ENCODE measurements at regions not wholly inside any gene's neighbourhood (a gene's known extent, or its start where the extent isn't known, plus 50 kb on each side); places are given as distances from the start of the nearest gene placed in this dataset.
A peak's percentile ranks its signal among the peaks of the same experiment; 100 is the strongest.
"Not testable (repeated sequence)": the region's sequence is repeated elsewhere in the genome, so short reads cannot be mapped to it uniquely, and the experiment has no call there.

DNA sequence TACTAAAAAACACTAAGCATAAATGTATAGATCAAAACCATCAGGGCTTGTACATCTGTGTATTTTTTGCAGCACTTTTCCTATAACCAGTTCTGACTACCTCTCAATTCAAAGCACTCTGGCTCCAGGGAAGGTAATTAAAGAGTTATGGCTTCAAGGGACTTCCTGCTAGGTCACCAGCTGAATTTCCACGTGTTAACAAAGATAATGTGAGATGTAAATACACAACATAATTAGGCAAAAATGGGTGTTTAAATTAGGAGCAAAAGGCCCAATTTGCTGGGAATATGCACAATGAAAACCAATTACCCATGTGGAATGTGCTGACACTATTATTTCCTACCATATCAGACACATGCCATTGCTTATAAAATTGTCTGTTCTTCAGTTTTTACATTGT lies 513.4 kb upstream of the FLRT2 start:
- no peak for DNase-seq (ENCODE audit: low read depth)
- Histone ChIP-seq H3K27me3 (replicated peaks; ENCODE audit: control insufficient read depth, insufficient read depth, low read length) (no peaks in the 10 kb centered on the region), H3K9ac (ENCODE audit: low read length) (no peak overlapping the region), H3K4me1 (ENCODE audit: control insufficient read depth, insufficient read depth, low read length) (no peaks in the 10 kb centered on the region), H3K36me3 (ENCODE audit: control insufficient read depth, insufficient read depth, low read length, severe bottlenecking) (no peaks in the 10 kb centered on the region), H3K4me3 (ENCODE audit: low read length) (no peak overlapping the region), H3K9me3 (ENCODE audit: control insufficient read depth, low read length) (peaks cover 5% of the 10 kb centered on the region)

DNA sequence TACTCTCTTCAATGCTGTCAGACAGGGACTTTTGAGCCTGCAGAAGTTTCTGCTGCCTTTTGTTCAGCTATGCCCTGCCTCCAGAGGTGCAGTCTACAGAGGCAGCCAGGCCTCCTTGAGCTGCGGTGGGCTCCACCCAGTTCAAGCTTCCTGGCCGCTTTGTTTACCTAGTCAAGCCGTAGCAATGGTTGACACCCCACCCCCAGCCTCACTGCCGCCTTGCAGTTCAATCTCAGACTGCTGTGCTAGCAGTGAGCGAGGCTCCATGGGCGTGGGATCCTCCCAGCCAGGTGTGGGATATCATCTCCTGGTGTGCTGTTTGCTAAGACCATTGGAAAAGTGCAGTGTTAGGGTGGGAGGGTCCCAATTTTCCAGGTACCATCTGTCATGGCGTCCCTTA lies 506.1 kb upstream of the FLRT2 start:
- not testable (repeated sequence) for DNase-seq (ENCODE audit: low read depth); H3K27me3 ChIP-seq (replicated peaks; ENCODE audit: control insufficient read depth, insufficient read depth, low read length); H3K4me1 ChIP-seq (ENCODE audit: control insufficient read depth, insufficient read depth, low read length); H3K9me3 ChIP-seq (ENCODE audit: control insufficient read depth, low read length); H3K4me3 ChIP-seq (ENCODE audit: low read length); H3K9ac ChIP-seq (ENCODE audit: low read length); H3K36me3 ChIP-seq (ENCODE audit: control insufficient read depth, insufficient read depth, low read length, severe bottlenecking)

DNA sequence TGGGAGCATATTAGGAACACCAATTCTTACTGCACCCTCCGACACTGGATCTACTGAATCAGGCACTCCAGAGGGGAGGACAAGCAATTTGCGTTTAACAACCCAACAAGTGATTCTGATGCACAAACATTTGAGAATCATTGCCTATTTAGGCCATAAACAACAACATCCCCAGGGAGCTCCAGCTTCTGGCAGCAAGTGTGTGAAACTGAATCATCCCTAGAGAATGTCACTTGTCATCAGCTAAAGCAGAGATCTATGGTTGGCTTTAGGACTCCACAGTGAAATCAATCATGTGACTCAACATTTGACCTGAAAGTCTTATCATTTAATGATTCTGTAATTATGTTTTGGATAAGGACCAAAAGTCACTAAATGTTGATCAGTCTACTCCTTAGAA lies 505.0 kb upstream of the FLRT2 start:
- Histone ChIP-seq H3K4me1 (ENCODE audit: control insufficient read depth, insufficient read depth, low read length) (no peaks in the 10 kb centered on the region), H3K9me3 (ENCODE audit: control insufficient read depth, low read length) (no peaks in the 10 kb centered on the region), H3K36me3 (ENCODE audit: control insufficient read depth, insufficient read depth, low read length, severe bottlenecking) (no peaks in the 10 kb centered on the region), H3K4me3 (ENCODE audit: low read length) (no peak overlapping the region), H3K27me3 (replicated peaks; ENCODE audit: control insufficient read depth, insufficient read depth, low read length) (no peaks in the 10 kb centered on the region), H3K9ac (ENCODE audit: low read length) (no peak overlapping the region)
- DNase-seq (ENCODE audit: low read depth): no peak

DNA sequence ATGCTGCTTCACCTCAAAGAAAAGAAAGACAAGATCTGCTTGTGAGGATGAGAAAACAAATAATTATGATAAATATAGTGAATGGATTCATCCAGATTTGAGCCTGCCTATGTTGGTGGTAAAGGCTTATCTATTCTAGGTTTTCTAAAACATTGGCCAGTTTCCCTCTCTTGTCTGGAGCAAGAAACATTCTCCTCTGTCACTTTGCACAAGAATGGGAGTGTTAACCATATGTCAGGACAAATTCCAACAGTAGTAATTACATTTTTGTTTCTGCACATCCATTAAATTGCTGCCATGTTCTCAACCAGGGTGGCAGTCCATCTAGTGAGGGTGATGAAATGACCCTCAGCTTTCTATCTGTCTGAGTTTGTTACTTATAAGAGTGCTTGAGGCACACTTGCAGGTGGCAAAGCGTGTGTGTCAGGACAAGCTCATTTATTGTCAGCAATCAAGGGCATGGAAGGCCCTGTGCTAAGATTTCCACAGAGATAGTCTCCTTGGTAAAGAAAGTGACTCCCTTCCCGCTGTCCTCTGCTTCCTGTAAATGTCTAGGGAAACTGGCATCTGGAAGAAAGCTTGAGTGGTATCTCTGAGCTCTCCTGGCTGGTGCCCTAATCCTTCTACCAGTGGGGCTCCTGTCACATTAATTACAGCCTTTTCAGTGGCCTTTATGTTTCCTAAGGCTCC lies 502.1 kb upstream of the FLRT2 start:
- Histone ChIP-seq H3K4me3 (ENCODE audit: low read length) (no peak overlapping the region), H3K9me3 (ENCODE audit: control insufficient read depth, low read length) (no peaks in the 10 kb centered on the region), H3K9ac (ENCODE audit: low read length) (no peak overlapping the region), H3K27me3 (replicated peaks; ENCODE audit: control insufficient read depth, insufficient read depth, low read length) (no peaks in the 10 kb centered on the region), H3K4me1 (ENCODE audit: control insufficient read depth, insufficient read depth, low read length) (no peaks in the 10 kb centered on the region), H3K36me3 (ENCODE audit: control insufficient read depth, insufficient read depth, low read length, severe bottlenecking) (no peaks in the 10 kb centered on the region)
- no peak for DNase-seq (ENCODE audit: low read depth)

DNA sequence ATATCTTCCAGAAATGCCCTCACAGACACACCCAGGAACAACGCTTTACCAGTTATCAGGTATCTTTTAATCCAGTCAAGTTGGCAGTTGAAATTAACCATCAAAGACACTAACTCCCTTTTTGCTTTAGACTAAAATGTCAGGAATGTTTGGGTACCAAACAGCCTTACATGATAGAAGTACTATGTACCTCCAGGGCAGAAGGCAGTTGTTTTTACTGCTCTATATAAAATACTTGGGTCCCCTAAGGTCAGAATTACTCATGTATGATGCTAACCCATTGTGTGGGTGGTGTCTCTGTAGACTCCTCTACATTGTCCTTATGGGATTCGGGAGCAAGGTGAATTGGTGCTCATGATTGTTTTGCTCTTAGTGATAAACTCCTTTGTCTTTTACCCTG lies 492.5 kb upstream of the FLRT2 start:
- H3K4me3 ChIP-seq (ENCODE audit: low read length): no peak overlapping the region
- no peak overlapping the region for H3K9ac ChIP-seq (ENCODE audit: low read length)
- H3K27me3 ChIP-seq (replicated peaks; ENCODE audit: control insufficient read depth, insufficient read depth, low read length): no peaks in the 10 kb centered on the region
- H3K9me3 ChIP-seq (ENCODE audit: control insufficient read depth, low read length): no peaks in the 10 kb centered on the region
- H3K4me1 ChIP-seq (ENCODE audit: control insufficient read depth, insufficient read depth, low read length): peaks cover 16% of the 10 kb centered on the region
- peak; percentile 8 for DNase-seq (ENCODE audit: low read depth)
- H3K36me3 ChIP-seq (ENCODE audit: control insufficient read depth, insufficient read depth, low read length, severe bottlenecking): no peaks in the 10 kb centered on the region

DNA sequence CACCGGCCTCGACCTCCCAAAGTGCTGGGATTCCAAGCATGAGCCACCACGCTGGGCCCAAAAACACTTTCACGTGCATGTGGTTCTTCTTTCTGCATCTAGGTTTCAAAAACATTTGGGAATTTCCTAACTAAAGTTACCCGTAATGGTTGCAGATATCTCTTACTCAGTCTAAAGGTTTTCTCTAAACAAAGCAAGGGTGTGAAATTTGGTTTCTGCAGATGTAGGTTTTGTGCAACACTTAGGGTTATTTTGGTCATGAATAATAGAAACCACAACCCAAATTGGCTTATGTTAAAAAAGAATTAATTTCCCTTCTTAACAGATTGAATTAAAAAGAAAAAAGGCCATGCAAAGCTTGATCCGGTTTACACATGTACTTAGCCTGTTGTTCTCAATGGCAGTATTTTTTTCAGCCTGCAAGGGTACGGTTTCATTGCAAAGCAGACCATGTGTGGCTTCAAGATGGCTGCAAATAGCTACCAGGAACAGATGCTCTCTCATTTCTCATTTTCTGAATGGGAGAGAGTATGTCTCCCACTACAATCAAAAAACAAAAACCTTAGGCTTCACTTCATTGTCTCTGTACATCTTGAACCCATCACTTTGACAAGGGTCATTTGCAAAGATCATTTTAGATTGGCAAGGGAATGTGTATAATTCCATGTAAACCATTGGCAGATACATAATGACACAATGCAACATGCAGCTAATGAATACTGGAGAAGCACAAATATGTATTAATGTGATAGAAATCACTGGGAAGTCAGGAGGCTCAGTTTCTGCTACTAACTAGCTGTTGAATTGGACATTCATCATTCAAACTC lies 491.2 kb upstream of the FLRT2 start:
- H3K4me1 ChIP-seq (ENCODE audit: control insufficient read depth, insufficient read depth, low read length): peaks cover 16% of the 10 kb centered on the region
- no peaks in the 10 kb centered on the region for H3K9me3 ChIP-seq (ENCODE audit: control insufficient read depth, low read length)
- no peak for DNase-seq (ENCODE audit: low read depth)
- no peaks in the 10 kb centered on the region for H3K27me3 ChIP-seq (replicated peaks; ENCODE audit: control insufficient read depth, insufficient read depth, low read length)
- H3K36me3 ChIP-seq (ENCODE audit: control insufficient read depth, insufficient read depth, low read length, severe bottlenecking): no peaks in the 10 kb centered on the region
- no peak overlapping the region for H3K4me3 ChIP-seq (ENCODE audit: low read length)
- H3K9ac ChIP-seq (ENCODE audit: low read length): no peak overlapping the region

DNA sequence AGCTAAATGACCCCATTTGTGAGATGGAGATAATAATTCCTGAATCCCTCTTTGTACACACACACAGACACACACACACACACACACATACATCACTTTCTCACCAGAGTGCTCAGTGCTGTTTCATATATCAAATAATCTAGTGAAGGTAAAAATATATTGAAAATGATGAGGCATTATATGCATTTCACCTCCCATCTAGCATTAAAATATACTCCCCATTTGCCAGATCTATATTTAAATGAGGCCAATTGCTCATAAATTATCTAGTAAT lies 490.7 kb upstream of the FLRT2 start:
- Histone ChIP-seq H3K27me3 (replicated peaks; ENCODE audit: control insufficient read depth, insufficient read depth, low read length) (no peaks in the 10 kb centered on the region), H3K4me1 (ENCODE audit: control insufficient read depth, insufficient read depth, low read length) (peaks cover 16% of the 10 kb centered on the region), H3K9me3 (ENCODE audit: control insufficient read depth, low read length) (no peaks in the 10 kb centered on the region), H3K4me3 (ENCODE audit: low read length) (no peak overlapping the region), H3K9ac (ENCODE audit: low read length) (no peak overlapping the region), H3K36me3 (ENCODE audit: control insufficient read depth, insufficient read depth, low read length, severe bottlenecking) (no peaks in the 10 kb centered on the region)
- DNase-seq (ENCODE audit: low read depth): no peak

DNA sequence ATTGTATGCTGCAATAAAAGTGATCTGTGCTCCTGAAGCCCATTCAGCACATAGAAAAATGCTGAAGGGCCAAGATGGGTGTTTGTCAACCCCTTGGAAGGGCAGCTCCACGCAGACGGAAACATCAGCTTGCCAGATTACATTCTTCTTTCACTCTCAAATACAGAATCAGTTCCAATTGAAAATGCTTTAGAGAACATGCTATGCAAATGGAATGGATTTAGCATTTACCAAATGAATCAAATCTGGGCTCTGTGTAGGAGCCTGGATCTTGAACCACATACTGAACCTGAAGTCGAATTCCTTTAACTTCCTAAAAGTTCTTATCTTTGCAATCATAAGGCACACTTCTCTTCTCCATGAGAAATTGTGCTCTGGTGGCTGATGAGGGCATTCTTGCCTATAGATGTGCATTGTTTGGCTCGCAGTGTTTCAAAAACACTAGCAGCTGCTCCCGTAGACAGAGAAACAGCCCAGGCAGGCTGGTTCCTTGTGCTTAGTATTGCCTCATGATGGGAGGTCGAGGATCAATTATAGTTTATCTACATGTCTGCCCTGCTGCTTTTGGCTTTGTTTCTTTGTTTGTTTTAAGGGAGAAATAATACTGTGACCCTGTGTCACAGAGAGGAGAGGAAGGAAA lies 489.8 kb upstream of the FLRT2 start:
- Histone ChIP-seq H3K4me1 (ENCODE audit: control insufficient read depth, insufficient read depth, low read length) (peaks cover 16% of the 10 kb centered on the region), H3K9me3 (ENCODE audit: control insufficient read depth, low read length) (no peaks in the 10 kb centered on the region), H3K27me3 (replicated peaks; ENCODE audit: control insufficient read depth, insufficient read depth, low read length) (no peaks in the 10 kb centered on the region)

DNA sequence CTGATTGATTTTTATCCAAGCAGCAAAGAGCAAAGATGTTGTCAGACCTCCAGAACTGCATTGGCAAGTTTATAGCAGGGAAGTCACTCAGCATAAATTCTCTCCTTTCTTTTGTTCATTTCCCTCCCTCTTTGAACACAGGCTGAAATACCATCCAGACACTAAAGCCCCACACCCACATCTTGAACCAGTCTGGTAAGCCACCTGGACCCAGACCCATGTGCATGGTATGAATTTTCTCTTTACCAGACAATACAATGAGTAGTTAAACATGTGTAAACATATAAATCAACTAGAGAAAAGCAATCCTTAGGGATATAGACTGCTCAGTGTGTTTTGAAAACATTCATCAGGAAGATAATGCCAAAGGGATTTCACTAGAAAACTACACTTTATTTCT lies 488.3 kb upstream of the FLRT2 start:
- H3K36me3 ChIP-seq (ENCODE audit: control insufficient read depth, insufficient read depth, low read length, severe bottlenecking): no peaks in the 10 kb centered on the region
- no peak overlapping the region for H3K4me3 ChIP-seq (ENCODE audit: low read length)
- no peaks in the 10 kb centered on the region for H3K9me3 ChIP-seq (ENCODE audit: control insufficient read depth, low read length)
- no peak for DNase-seq (ENCODE audit: low read depth)
- H3K4me1 ChIP-seq (ENCODE audit: control insufficient read depth, insufficient read depth, low read length): peaks cover 16% of the 10 kb centered on the region
- H3K9ac ChIP-seq (ENCODE audit: low read length): no peak overlapping the region
- H3K27me3 ChIP-seq (replicated peaks; ENCODE audit: control insufficient read depth, insufficient read depth, low read length): no peaks in the 10 kb centered on the region

More for the DNA sequence above, 489.8 kb upstream of the FLRT2 start:
- DNase-seq (ENCODE audit: low read depth): no peak
- H3K36me3 ChIP-seq (ENCODE audit: control insufficient read depth, insufficient read depth, low read length, severe bottlenecking): no peaks in the 10 kb centered on the region
- peak overlapping the region; percentile 56 for H3K4me3 ChIP-seq (ENCODE audit: low read length)
- H3K9ac ChIP-seq (ENCODE audit: low read length): peak overlapping the region; percentile 58

DNA sequence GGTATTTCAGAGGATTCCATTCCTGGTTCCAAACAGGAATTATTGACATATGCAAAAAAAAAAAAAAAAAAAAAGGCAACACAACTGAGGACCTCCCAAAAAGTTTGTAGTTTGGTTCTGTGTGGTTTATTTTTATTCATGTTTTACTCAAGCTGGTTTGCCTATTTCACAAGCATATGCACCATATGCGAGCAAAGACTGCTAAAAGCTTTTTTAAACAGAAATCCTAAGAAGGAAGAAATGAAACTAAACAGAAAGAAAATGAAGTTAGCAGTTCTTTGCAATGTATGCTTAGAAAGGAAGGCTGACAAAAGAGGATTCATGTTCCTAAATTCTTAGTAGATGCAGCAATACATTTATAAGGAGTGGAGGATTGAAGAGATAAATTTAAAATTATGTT lies 487.6 kb upstream of the FLRT2 start:
- Histone ChIP-seq H3K4me1 (ENCODE audit: control insufficient read depth, insufficient read depth, low read length) (peaks cover 16% of the 10 kb centered on the region), H3K36me3 (ENCODE audit: control insufficient read depth, insufficient read depth, low read length, severe bottlenecking) (no peaks in the 10 kb centered on the region), H3K4me3 (ENCODE audit: low read length) (no peak overlapping the region)

DNA sequence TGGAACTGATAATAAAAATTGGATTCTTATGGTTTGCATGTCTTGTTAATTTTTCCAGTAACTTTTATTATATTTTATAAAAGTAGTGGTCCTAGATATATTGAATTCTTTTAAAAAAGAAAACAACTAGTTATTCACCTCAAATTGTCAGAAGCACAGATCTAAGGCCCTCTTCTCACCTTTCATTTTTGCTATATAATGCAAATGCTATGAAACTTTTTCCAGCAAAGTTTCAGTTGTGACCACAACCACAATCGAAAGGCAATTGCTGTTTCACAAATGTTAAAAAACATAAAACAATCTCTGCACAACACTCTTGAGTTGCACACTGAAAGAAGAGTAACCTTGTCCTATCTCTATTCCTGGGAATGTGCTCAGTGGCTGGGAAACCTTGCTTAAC lies 479.8 kb upstream of the FLRT2 start:
- DNase-seq (ENCODE audit: low read depth): no peak
- Histone ChIP-seq H3K36me3 (ENCODE audit: control insufficient read depth, insufficient read depth, low read length, severe bottlenecking) (no peaks in the 10 kb centered on the region), H3K27me3 (replicated peaks; ENCODE audit: control insufficient read depth, insufficient read depth, low read length) (no peaks in the 10 kb centered on the region), H3K9ac (ENCODE audit: low read length) (no peak overlapping the region), H3K4me1 (ENCODE audit: control insufficient read depth, insufficient read depth, low read length) (no peaks in the 10 kb centered on the region), H3K9me3 (ENCODE audit: control insufficient read depth, low read length) (peaks cover 15% of the 10 kb centered on the region), H3K4me3 (ENCODE audit: low read length) (no peak overlapping the region)

More for the DNA sequence above, 487.6 kb upstream of the FLRT2 start:
- Histone ChIP-seq H3K27me3 (replicated peaks; ENCODE audit: control insufficient read depth, insufficient read depth, low read length) (no peaks in the 10 kb centered on the region), H3K9ac (ENCODE audit: low read length) (no peak overlapping the region), H3K9me3 (ENCODE audit: control insufficient read depth, low read length) (no peaks in the 10 kb centered on the region)
- no peak for DNase-seq (ENCODE audit: low read depth)

Data from adipocyte (in vitro differentiated cells).